GM12878 (cell line): ENCODE measurements at regions not wholly inside any gene's neighbourhood (a gene's known extent, or its start where the extent isn't known, plus 50 kb on each side); places are given as distances from the start of the nearest gene placed in this dataset.

Source experiments
- ATAC-seq: fragments of 200-7000 bp; cut with Tn5 transposase; 3 replicates; pipeline ENCODE4 v1.9.1; 2020; ENCODE audit warnings: mild to moderate bottlenecking, moderate library complexity
- BruUV-seq: library from RNA; stranded (reverse); fragments of 400-500 nt; replicated peaks from 2 replicates; lab custom pipeline; 2021; lab: Mats Ljungman, UMichigan
- CTCF ChIA-PET: fragments of 300-600 bp; sonication (Branson Sonifier 250); formaldehyde crosslinking; extraction: SDS; loops from one replicate; lab custom pipeline; 2021; ENCODE audit warnings: inconsistent platforms; lab: Yijun Ruan, JAX
- POLR2A ChIA-PET: fragments of 350-600 bp; formaldehyde crosslinking; extraction: SDS; loops from one replicate; lab custom pipeline; 2021; ENCODE audit warnings: inconsistent platforms; lab: Charles Lee
- RAD21 ChIA-PET: fragments of 300-600 bp; sonication (Branson Sonifier 250); formaldehyde crosslinking; loops from one replicate; lab custom pipeline; 2023; ENCODE audit warnings: antibody characterized with exemption; ENCODE audit not compliant: unreplicated experiment; lab: Charles Lee
- SMC1A ChIA-PET: fragments of 300-600 bp; sonication (Branson Sonifier 250); formaldehyde crosslinking; loops from one replicate; lab custom pipeline; 2023; ENCODE audit not compliant: unreplicated experiment, uncharacterized antibody; lab: Charles Lee
- DNase-seq: peaks from one replicate; pipeline ENCODE4 v3.0.0-alpha.2; 2011; ENCODE audit warnings: low read depth, low spot score
- FAIRE-seq: peaks from 3 replicates; lab custom pipeline; 2011; peaks lifted over from hg19 to GRCh38; lab: Jason Lieb, UNC
- H2AFZ ChIP-seq: 2 replicates; pipeline ENCODE4 v1.6.0; 2011; ENCODE audit warnings: low read depth, low read length, control low read depth; ENCODE audit not compliant: control insufficient read depth
- H3K27ac ChIP-seq: 2 replicates; pipeline ENCODE4 v1.5.1; 2011; ENCODE audit warnings: control low read depth; ENCODE audit not compliant: control insufficient read depth, insufficient read depth
- H3K27me3 ChIP-seq, 2 experiments: replicated peaks in 1 of 2; 2 replicates each; pipeline versions ENCODE4 v1.6.0 to v1.6.1; 2011; ENCODE audit warnings: low read length in 1 of 2; ENCODE audit not compliant: control insufficient read depth in 2 of 2, insufficient read depth in 2 of 2
- H3K36me3 ChIP-seq, 2 experiments: 2 replicates each; pipeline ENCODE4 v1.5.1; 2011; ENCODE audit warnings: low read length in 1 of 2; ENCODE audit not compliant: control insufficient read depth in 2 of 2, insufficient read depth in 2 of 2
- H3K4me1 ChIP-seq: 2 replicates; pipeline ENCODE4 v1.6.1; 2011; ENCODE audit warnings: mild to moderate bottlenecking, low read length, moderate library complexity, mixed read lengths; ENCODE audit not compliant: control insufficient read depth, insufficient read depth
- H3K4me2 ChIP-seq: 2 replicates; pipeline ENCODE4 v1.6.0; 2011; ENCODE audit warnings: control low read depth; ENCODE audit not compliant: control insufficient read depth, insufficient read depth
- H3K4me3 ChIP-seq: fragments of 200-600 bp; sonication (generic); 2 replicates; pipeline ENCODE4 v1.5.1; 2016
- H3K79me2 ChIP-seq: 2 replicates; pipeline ENCODE4 v1.6.0; 2011; ENCODE audit warnings: low read length; ENCODE audit not compliant: control insufficient read depth, insufficient read depth
- H3K9ac ChIP-seq: 2 replicates; pipeline ENCODE4 v1.8.0; 2011; ENCODE audit warnings: low read length, control low read depth, mixed read lengths; ENCODE audit not compliant: control insufficient read depth, insufficient read depth
- H3K9me3 ChIP-seq: replicated peaks from 3 replicates; pipeline ENCODE4 v1.5.1; 2011; ENCODE audit warnings: mild to moderate bottlenecking, low read length; ENCODE audit not compliant: control insufficient read depth, insufficient read depth
- H4K20me1 ChIP-seq: 2 replicates; pipeline ENCODE4 v1.6.0; 2011; ENCODE audit not compliant: control insufficient read depth, insufficient read depth
- BHLHE40 ChIP-seq, 2 experiments: fragments of 450-650 bp in 1 of 2; IDR thresholded peaks; 2 replicates each; pipeline ENCODE4 v1.6.1; 2011 to 2017; ENCODE audit warnings: low read depth in 2 of 2, borderline replicate concordance in 1 of 2, improper control_type of control experiment in 1 of 2, low read length in 1 of 2, mild to moderate bottlenecking in 1 of 2
- HDAC6 ChIP-seq: fragments of 200-600 bp; sonication (generic); IDR thresholded peaks from one replicate; pipeline ENCODE4 v1.8.0; 2017; ENCODE audit warnings: antibody characterized with exemption; ENCODE audit not compliant: unreplicated experiment
- IRF4 ChIP-seq: IDR thresholded peaks from 2 replicates; pipeline ENCODE4 v1.6.1; 2011; ENCODE audit warnings: low read depth, low read length
- POLR2AphosphoS2 ChIP-seq: IDR thresholded peaks from 2 replicates; pipeline ENCODE4 v1.6.1; 2011; ENCODE audit warnings: low read depth, mild to moderate bottlenecking, low read length, improper control_type of control experiment, moderate library complexity
- POLR2AphosphoS5 ChIP-seq: IDR thresholded peaks from 2 replicates; pipeline ENCODE4 v1.6.1; 2011; ENCODE audit warnings: mild to moderate bottlenecking, low read length, inconsistent platforms
- SMAD1 ChIP-seq: fragments of 450-650 bp; IDR thresholded peaks from 2 replicates; pipeline ENCODE4 v1.6.1; 2018; ENCODE audit warnings: mild to moderate bottlenecking, low read depth; ENCODE audit not compliant: partially characterized antibody
- SMAD5 ChIP-seq: IDR thresholded peaks from 2 replicates; pipeline ENCODE4 v1.6.1; 2016; ENCODE audit warnings: antibody characterized with exemption, low read depth
- SREBF2 ChIP-seq: IDR thresholded peaks from 2 replicates; pipeline ENCODE4 v1.6.1; 2012; ENCODE audit warnings: mild to moderate bottlenecking, low read length
- TAF1 ChIP-seq: IDR thresholded peaks from 2 replicates; pipeline ENCODE4 v1.6.1; 2011; ENCODE audit warnings: mild to moderate bottlenecking, low read depth, low read length, borderline replicate concordance
- WRNIP1 ChIP-seq: IDR thresholded peaks from 2 replicates; pipeline ENCODE4 v1.6.1; 2011; ENCODE audit warnings: low read depth, low read length, improper control_type of control experiment, borderline replicate concordance
- ZNF207 ChIP-seq: fragments of 450-650 bp; IDR thresholded peaks from 2 replicates; pipeline ENCODE4 v1.6.1; 2014; ENCODE audit warnings: antibody characterized with exemption, mild to moderate bottlenecking, borderline replicate concordance
- WGBS: methylation state at CpG from one replicate; pipeline ENCODE4 v1.1.6; 2016; ENCODE audit warnings: low lambda C conversion rate; ENCODE audit not compliant: insufficient replicate concordance, insufficient coverage; ENCODE audit errors: missing lambda C conversion rate; 5-methylcytosine and 5-hydroxymethylcytosine counted together
- in situ Hi-C: fragments of 300-500 bp; cut with MboI; formaldehyde crosslinking; loops from 9 replicates; pipeline ENCODE4 v1.14.3; 2018; ENCODE audit warnings: mixed read lengths
- intact Hi-C: fragments of 100-400 bp; cut with micrococcal nuclease; formaldehyde crosslinking; loops from one replicate; pipeline ENCODE4 v1.14.2; 2022; ENCODE audit not compliant: unreplicated experiment
- TF ChIP-seq, protein P1 (sequence below): IDR thresholded peaks from 2 replicates; pipeline ENCODE4 v1.6.1; 2011; ENCODE audit warnings: mild to moderate bottlenecking, low read depth, low read length, moderate library complexity; ENCODE audit not compliant: insufficient replicate concordance
- TF ChIP-seq, protein P2 (sequence below): IDR thresholded peaks from 2 replicates; pipeline ENCODE4 v1.6.1; 2012; ENCODE audit warnings: improper control_type of control experiment, low read depth, low read length; ENCODE audit not compliant: insufficient replicate concordance
- TF ChIP-seq, protein P3 (sequence below): fragments of 450-650 bp; IDR thresholded peaks from 2 replicates; pipeline ENCODE4 v1.6.1; 2017; ENCODE audit warnings: low read depth, mild to moderate bottlenecking, moderate library complexity

DNA sequence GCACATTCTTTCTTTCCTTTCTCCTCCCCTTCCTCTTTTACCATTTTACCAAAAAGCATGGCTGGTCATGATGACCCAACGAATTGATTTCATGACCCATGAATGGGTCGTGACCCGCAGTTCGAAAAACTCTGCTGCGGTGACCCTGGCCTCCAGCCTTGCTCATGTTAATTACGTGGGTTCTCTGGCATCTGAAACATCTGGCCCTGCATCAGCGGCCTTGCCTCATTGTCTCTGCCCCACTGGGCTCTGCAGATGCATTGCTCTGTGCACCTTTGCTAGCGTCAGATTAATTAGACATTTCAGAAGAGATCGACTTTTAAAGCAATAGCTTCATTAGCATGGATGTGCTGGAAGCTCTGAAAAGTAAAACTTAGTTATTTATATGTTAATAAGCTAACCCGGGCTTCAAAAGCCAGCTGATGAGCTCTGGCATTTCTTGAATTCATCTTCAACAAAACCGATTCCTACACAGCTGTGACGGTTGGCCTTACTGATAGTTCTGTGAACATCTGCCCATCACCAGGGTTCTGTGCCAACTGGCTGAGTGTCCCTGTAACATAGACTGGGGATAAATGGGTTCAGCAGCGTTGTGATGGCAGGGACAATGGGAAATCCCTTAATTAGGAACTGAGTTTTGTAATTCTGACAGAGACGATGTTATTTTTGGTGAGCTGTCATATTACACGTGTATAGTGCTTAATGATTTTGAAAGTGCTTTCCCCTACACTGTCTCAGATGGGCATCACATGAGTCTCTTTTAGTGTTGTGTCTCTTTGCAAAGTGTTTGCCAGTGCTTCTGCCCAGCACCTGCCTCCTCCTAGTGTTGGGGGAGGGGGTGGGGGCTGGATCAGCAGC lies 225.9 kb upstream of the EEF2KMT start:
- Histone ChIP-seq H2AFZ (no peak overlapping the region), H3K36me3 (no peaks in the 10 kb centered on the region), H3K9me3 (no peaks in the 10 kb centered on the region; the same call in 2 of the 3 replicates), H3K27ac (no peak overlapping the region), H3K4me2 (no peak overlapping the region), H3K4me1 (no peaks in the 10 kb centered on the region), H3K27me3 (no peaks in the 10 kb centered on the region), H3K79me2 (no peaks in the 10 kb centered on the region), H3K4me3 (no peak overlapping the region), H3K9ac (no peak overlapping the region), H4K20me1 (no peaks in the 10 kb centered on the region)
- SMC1A ChIA-PET = no interaction called here
- RAD21 ChIA-PET = interaction anchor here (0.6 kb wide), 1 partner anchor 205 kb away, joined by 3 read pairs; no protein-coding TSS in a partner anchor
- intact Hi-C loops (no loop called here), in situ Hi-C loops (no loop called here)
- CTCF ChIA-PET = no interaction called here
- no peak for FAIRE-seq
- BruUV-seq = no TSS peak
- no peak for DNase-seq
- peak; percentile 38; the same call in 1 of the 3 replicates for ATAC-seq
- POLR2A ChIA-PET = interaction anchor here (0.6 kb wide), 1 partner anchor 75 kb away, joined by 5 read pairs; no protein-coding TSS in a partner anchor
- WGBS = 34% methylated on average over 15 of the region's 15 CpGs
- TF ChIP-seq POLR2AphosphoS2 (no peak), SMAD5 (no peak), POLR2AphosphoS5 (no peak), HDAC6 (no peak), WRNIP1 (no peak), SMAD1 (no peak), IRF4 (no peak), ZNF207 (no peak), TAF1 (no peak), BHLHE40 (IDR thresholded peaks at IDR 0.05; ENCODE audit: borderline replicate concordance in 1 of 2, low read depth in 2 of 2, low read length in 1 of 2) (peak in 1 of 2 experiments; percentile 73; a peak in 2 of 4 replicates), SREBF2 (no peak)
- TF ChIP-seq, protein P1, sequence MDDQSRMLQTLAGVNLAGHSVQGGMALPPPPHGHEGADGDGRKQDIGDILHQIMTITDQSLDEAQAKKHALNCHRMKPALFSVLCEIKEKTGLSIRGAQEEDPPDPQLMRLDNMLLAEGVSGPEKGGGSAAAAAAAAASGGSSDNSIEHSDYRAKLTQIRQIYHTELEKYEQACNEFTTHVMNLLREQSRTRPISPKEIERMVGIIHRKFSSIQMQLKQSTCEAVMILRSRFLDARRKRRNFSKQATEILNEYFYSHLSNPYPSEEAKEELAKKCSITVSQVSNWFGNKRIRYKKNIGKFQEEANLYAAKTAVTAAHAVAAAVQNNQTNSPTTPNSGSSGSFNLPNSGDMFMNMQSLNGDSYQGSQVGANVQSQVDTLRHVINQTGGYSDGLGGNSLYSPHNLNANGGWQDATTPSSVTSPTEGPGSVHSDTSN = no peak
- TF ChIP-seq, protein P2, sequence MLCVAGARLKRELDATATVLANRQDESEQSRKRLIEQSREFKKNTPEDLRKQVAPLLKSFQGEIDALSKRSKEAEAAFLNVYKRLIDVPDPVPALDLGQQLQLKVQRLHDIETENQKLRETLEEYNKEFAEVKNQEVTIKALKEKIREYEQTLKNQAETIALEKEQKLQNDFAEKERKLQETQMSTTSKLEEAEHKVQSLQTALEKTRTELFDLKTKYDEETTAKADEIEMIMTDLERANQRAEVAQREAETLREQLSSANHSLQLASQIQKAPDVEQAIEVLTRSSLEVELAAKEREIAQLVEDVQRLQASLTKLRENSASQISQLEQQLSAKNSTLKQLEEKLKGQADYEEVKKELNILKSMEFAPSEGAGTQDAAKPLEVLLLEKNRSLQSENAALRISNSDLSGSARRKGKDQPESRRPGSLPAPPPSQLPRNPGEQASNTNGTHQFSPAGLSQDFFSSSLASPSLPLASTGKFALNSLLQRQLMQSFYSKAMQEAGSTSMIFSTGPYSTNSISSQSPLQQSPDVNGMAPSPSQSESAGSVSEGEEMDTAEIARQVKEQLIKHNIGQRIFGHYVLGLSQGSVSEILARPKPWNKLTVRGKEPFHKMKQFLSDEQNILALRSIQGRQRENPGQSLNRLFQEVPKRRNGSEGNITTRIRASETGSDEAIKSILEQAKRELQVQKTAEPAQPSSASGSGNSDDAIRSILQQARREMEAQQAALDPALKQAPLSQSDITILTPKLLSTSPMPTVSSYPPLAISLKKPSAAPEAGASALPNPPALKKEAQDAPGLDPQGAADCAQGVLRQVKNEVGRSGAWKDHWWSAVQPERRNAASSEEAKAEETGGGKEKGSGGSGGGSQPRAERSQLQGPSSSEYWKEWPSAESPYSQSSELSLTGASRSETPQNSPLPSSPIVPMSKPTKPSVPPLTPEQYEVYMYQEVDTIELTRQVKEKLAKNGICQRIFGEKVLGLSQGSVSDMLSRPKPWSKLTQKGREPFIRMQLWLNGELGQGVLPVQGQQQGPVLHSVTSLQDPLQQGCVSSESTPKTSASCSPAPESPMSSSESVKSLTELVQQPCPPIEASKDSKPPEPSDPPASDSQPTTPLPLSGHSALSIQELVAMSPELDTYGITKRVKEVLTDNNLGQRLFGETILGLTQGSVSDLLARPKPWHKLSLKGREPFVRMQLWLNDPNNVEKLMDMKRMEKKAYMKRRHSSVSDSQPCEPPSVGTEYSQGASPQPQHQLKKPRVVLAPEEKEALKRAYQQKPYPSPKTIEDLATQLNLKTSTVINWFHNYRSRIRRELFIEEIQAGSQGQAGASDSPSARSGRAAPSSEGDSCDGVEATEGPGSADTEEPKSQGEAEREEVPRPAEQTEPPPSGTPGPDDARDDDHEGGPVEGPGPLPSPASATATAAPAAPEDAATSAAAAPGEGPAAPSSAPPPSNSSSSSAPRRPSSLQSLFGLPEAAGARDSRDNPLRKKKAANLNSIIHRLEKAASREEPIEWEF = no peak
- TF ChIP-seq, protein P3, sequence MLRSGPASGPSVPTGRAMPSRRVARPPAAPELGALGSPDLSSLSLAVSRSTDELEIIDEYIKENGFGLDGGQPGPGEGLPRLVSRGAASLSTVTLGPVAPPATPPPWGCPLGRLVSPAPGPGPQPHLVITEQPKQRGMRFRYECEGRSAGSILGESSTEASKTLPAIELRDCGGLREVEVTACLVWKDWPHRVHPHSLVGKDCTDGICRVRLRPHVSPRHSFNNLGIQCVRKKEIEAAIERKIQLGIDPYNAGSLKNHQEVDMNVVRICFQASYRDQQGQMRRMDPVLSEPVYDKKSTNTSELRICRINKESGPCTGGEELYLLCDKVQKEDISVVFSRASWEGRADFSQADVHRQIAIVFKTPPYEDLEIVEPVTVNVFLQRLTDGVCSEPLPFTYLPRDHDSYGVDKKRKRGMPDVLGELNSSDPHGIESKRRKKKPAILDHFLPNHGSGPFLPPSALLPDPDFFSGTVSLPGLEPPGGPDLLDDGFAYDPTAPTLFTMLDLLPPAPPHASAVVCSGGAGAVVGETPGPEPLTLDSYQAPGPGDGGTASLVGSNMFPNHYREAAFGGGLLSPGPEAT = 0 out of 2 replicates have a peak, but pooled peaks have one; percentile 55
